ENCODE measurements at regions not wholly inside any gene's neighbourhood (a gene's known extent, or its start where the extent isn't known, plus 50 kb on each side); places are given as distances from the start of the nearest gene placed in this dataset.

DNA sequence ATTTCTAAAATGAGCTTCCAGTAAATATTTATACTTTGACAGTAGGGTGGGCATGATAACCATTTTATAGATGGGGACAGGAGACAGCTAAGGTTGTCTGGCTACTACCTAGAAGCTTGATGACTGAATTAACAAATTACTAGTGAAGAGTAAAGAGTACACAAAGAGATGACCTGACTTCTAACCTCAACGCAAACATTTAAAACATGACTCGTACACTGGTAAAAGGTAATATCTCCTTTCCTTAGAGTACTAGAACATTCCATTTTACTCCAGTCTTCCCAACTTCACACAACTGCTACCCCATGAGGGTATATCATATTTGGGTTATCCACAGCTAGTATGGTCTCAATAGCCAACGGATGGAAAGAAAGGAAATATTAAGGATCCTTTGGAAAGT is 258.9 kb downstream of the FOXO1 start:
- no peak for DNase-seq

DNA sequence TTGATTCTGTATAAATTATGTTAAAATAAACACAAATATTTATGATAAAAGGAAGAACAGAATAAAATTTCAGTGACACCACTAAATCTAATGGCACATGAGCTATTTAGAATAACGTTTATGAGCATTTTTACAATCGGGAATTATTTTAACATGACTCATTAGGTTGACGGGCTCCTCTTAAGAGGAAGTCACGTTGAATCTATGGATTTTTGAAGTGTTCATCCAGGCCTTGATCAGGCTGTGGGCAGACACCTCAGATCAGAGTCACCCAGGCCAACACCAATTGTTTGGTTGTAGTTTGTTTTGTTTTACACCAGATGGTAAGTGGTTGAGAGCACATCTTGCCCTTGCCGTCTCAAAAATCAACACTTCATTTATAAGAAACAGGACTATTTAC is 257.8 kb downstream of the FOXO1 start:
- no peak for DNase-seq

DNA sequence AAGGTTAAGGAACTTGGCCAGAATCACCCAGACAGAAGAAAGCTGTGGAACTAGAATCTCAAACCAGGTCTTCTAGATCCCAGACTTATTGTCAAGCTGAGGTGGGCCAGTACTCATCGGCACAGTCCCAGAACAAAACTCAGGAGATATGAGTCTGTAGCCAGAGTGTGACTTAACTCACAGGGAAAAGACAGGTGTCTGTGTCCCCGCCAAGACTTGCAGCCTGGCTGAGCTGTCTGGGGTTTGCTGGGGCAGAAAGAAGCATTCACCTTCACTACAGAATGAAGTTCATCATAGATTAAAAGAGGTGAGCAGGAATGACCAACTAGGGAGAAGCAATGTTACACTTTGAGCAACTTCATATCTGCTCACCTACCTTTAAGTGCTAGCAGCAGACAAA is 257.2 kb downstream of the FOXO1 start:
- DNase-seq, result no peak

DNA sequence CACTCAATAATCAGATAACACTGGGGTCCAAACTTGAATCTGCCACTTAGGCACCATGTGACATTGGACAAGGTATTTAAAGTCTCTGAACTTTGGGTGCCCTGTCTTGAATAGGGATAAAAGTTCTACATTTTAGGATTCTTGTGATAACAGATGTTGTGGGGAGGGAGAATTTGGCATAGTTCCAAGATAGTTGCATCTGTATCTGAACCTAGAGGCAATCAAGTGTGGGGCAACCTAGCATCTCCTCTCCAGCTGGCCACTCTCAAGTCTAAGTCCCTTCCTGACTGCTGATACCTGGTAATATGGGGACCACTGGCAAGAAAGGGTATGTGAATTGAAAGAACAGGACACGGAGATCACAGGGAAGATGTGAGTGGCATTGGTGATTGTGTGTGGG is 256.1 kb downstream of the FOXO1 start:
- no peak for DNase-seq

DNA sequence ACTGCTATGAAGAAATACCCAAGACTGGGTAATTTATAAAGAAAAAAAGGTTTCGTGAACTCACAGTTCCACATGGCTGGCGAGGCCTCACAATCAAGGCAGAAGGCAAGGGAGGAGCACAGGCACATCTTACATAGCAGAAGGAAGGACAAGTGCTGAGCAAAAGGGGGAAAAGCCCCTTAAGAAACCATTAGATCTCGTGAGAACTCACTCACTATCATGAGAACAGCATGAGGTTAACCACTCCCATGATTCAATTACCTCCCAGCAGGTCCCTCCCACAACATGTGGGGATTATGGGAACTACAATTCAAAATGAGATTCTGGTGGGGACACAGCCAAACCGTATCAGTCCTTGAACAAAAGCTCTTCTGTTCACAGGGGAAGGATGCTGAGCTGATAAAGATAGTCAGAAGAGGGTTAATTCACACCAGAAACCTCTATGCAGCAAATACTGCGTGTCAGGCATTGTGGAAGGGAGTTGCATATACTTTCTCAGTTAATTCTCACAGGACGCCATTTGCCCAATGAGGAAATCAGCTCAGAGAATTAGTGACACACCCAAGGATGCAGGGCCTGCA is 246.2 kb downstream of the FOXO1 start:
- DNase-seq, result no peak

DNA sequence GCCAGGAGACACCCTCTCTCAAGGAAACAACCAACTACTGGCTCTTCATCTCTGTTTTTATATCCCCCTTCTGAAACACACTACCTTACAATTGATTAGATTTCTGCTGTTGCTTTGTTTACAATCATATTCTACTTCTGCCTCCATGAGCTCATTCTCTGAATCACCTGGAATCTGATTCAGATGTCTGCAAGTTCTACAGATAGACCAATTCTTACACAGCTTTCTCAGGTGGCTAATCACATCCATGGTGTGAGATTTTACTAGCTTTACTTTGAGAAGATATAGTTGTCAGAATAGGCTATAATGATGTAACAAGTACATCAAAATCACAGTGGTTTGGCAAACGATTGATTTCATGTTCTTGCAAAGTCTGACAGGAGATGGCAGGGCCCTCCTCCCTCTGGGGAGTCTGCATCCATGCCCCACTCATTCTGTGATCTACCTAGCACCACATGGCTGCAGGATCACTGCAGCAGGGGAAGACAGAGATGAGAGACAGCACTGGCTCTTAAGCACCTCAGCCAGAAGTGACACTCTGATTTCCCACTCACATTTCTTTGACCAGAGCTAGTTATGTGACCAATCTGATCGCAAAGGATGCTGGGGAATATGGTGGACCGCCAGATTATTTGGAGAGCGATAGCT is 243.7 kb downstream of the FOXO1 start:
- DNase-seq, result no peak

DNA sequence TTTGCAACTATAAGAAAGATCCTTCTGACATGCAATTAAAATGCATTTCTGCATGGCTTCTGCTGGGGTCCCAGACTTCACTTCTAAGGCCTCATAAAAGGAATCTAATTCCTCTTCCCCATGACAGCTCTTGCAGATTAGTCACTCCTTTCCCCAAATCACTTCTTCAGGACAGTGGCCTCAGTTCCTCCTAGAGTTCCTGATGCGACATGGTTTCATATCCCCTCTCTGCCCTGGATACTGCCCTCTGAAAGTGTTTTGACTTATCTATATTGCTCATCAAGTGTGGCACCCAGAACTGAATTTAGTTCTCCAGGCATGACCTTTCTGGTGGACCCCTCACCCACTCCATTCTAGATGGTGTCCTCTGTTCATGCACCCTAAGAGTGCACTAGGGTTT is 238.1 kb downstream of the FOXO1 start:
- no peak for DNase-seq

DNA sequence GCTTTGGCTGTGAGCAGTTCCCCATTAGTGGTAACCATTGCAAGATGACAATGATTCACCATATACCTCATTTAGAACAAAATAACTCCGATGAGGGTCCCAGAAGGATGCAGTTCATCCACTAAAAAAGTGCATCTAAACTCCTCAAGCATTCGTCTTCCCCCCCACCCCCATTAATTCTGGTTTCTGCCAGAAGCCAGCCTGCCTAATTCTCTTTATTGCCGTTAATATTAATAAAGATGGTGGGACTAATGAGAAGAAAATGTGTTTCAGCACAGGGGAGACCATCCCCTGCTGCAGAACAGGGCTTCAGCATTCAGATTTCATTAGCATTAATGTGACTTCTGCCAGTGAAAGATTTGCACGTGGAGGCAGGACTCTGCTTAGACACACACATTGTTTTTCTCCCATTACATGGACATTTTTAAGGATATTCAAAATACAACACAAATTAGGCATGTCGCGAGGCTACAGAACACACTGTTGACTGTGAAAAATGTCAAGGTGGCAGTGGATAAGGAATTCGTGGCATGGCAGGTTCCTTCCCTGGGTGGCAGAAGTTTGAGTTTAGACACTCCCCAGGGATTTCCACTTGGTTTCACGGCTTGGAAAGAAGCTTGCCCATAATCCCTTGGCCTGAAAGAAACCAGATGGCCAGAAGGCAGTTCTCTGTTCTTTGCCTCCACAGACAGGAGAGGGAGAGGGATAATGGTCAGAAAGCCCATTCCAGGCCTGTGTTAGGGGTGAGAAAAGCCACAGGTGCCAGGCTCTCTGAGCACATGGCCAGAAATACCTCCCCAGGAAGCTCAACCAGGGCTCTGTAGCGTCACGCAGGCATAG is 236.5 kb downstream of the FOXO1 start:
- no peak for DNase-seq

DNA sequence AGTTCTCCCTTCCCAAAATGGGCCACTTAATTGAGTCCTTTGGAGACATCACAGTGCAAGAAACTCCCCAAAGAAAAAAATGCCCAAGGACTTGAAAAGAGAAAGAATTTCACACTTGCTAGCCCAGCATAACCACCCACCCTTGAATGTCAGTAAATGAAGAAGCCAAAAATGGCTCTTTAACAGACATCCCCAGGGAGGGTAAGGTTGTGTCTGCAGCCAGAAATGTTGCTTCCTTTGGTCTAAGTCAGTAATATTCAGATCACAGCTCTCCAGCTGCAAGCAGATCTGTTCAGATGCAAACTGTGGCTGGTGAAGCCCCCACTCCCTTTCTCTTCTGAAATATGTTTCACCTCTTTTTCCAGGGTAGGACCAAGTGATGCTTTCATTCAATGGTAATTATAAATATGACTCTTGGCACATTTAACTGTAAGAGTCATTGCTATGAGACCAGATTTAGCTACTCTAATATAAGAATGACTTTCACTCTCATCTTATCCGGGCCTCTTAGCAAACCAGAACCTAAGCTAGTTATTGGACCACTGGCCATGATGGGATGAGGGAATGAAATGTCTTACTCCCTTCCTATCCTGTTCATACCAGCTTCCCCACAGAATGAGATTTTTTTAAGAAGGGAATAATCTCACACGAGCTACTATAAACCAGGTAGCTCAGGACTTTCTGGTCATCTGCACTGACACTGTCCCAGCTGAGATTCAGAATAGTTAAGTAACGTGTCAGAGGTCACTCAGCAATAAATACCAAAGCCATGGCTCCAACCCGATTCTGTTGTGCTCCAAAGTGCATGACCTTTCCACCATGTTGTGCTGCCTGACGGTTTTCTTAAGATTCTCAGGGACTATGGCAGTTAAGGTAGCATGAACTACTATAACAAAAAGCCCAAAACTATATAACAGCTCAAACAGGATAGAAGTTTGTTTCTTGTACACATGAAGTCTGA is 234.1 kb downstream of the FOXO1 start:
- no peak for DNase-seq

DNA sequence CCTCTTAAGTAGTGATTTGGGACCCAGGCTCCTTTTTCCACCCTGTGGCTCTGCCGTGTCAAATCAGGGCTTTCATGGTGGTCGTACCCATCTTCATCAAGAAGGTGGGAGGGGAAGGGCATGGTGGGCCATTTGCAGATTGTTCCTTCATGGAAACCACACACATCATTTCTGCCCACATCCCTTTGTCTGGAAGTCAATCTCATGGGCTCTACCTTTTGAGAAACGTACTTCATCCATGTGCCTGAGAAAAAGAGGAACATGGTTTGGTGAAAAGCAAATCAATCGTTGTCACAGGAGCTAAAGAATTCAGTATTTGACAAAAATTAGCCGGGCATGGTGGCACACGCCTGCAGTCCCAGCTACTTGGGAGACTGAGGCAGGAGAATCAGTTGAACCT is 233.4 kb downstream of the FOXO1 start:
- no peak for DNase-seq

DNA sequence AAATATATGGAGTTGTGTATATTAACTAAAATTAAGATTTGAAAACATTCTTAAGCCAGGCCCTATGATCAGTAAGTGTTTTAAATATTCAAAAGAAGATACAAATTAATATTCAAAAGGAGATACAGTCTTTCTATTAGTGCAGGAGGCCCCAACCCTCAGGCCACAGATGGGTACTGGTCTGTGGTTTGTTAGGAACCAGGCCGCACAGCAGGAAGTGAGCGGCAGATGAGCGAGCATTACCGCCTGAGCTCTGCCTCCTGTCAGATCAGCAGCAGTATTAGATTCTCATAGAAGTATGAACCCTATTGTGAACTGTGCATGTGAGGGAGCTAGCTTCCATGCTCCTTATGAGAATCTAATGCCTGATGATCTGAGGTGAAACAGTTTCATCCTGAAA is 232.9 kb downstream of the FOXO1 start:
- DNase-seq, result no peak

DNA sequence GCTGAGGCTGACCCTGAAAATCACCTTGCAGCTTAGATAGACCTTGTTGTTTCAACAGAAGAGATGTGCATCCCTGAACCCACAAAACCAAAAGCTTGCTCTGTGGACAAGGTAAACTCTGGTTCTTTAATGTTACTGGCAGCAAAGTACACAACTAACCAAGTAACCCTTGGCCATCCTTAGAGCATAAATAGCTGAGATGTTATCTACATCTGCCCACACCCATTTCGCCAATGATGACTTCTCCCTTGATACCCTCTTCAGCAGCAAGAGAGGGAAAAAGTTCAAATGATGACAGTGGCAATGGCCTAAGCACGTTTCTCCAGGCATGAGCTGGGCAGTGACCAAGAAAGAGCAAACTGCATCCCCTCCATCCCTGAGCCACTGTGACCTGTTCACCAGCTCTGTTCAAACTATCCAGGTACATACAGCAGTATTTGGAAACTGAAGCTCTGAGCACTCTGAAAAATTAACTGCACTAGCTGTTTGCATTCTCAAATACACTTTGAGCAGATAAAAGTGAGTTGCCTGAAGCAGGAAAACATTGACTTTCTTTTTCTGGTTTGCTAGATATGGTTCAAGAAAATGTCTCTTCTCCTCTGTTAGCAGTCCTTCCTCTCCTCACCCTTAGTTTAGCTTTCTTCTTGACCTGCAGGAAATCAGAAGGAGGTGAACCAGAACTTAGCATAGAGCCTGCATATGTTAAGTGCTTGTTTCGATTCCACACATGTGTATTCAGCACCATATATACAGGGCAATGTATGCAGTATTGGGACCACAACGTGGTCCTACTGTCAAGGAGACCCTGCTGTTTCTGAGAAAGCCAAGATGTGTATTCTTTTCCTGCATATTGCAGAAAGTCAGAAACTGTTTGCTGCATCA is 231.7 kb downstream of the FOXO1 start:
- no peak for DNase-seq

DNA sequence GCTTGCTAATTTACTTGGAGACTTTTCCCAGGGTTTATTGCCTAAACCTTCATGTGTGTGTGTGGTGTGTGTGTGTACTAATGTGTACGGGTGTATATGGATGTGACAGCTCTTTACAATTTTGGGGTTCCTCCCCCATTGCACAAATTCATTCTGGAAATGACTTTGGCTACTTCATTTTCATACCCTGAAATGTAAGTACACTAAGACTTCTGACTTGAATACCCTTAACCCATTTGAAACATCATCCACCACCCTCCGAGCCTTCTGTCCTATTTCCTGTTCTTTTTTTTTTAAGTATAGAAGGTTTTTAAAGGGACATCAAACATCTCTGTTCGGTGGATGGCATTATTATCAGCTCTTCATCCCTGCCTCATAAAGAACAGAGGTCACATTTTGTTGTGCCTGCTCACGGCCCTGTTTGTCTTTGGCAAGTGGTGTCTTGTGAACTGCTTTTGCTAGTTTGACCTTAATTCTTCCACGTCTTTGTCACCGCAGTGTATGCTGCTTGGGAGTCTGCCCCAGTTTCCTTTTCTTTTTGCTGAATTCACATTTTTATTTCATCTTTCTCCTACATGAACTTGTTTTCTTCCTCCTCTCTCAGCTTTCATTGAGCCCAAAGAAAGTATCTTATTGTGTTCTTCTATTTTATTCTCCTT is 228.3 kb downstream of the FOXO1 start:
- no peak for DNase-seq

DNA sequence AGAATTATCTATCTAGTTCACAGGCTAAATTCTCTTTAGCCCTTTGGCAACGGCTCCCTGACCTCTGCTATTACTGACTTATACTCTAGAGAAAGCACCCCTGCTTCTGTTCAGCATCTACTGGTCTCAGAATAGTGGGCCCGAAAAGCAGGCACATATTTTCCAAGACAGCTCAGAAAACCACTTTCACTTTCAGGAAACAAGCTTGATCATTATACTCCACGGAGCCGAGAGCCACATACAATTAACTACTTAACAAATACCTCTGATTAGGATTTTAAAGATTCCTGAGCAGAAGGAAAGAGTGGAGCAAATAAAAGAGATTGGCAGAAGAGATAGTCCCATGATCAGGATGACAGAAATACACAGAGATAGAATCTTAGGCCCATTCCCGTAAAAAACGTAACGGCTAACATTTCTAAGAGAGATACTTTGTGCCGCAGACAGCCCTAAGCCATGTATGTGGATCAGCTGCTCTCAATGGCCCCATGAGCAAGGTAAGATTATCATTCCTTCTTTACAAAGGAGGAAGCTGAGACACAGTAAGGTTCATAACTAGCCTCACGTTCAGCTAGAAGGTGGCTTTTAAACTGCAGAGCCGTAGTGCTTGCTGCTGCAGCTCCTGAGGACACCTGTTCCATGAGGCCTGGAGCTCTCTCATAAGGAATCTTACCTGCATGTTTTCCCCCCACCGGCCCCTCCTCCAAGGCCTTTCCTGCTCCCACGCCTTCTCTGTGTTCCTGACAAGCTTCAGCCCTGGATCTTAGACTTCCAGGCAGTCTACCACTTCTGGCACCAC is 227.2 kb downstream of the FOXO1 start:
- DNase-seq, result no peak

DNA sequence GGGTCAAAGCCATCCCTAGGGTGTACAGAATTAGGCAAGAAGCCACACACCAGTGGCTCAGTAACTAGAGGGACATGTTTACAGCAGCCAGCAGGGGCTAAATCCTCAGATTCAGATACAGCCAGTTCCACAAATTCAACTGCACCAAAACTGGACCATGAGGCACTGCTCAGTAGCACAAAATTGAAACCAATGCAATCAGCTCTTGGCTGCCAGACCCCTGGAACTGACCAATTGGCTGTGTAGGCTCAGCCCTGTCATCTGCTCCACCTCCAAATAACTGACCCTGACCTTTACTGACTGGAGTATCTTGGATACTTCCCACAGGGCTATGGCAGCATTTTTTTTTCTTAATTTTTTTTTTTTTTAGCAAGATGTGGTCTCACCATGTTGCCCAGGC is 226.5 kb downstream of the FOXO1 start:
- DNase-seq, result no peak

DNA sequence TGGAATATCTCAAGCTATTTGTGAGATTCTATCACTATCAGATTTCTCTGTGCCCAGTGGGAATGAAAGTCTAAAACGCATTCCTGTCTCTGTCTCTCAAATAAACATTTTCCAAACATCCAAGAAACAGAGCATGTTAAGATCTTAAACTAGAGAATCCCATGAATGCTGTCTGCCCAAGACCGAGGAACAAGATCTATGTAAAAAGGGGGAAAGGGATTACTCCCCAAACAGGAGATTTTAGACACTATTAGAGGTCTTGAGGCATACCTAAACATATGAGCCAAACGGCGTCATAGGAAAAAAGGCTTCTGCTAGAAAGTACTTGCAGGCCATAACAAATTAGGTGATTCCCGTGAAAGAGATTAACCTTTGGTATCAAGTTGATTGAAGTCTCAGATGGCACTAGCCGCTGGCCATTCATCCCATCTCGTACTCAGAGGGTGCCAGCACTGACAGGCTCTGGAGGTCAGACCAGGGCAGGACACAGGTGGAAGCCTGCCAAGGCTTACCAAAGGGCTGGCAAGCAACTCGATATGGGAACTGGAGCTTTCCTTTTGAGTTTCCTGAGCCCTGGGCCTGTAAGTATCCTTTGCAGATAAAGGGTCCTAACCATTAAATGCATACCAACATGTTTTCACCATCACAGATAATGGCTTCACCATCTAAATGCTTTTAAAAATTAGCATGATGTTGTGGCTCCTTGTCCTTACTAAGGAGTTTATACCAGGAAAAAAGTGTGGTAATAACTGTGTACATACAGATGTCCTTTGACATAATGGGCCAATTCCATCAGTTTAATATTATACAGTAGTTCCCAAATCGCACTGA is 225.2 kb downstream of the FOXO1 start:
- peak in 1 of 2 experiments; percentile 12 for DNase-seq

DNA sequence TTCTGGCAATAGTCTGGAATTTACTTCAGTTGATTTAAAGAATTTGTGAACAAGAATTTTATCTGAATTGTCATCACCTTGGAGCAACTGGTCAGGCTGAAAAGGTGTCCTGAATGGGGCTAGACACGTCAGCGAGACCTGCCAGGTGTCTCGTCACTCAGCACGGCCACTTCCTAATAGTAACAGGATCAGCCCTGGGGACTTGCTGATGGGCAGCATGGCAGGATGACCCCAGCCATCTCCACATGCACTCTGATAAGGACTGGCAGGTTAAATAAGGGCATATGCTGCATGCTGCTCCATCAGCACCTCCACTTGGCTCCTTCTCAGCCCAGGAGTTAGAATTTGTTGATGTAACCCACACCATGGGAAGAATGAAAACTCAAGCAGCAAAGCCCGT is 224.2 kb downstream of the FOXO1 start:
- no peak for DNase-seq

DNA sequence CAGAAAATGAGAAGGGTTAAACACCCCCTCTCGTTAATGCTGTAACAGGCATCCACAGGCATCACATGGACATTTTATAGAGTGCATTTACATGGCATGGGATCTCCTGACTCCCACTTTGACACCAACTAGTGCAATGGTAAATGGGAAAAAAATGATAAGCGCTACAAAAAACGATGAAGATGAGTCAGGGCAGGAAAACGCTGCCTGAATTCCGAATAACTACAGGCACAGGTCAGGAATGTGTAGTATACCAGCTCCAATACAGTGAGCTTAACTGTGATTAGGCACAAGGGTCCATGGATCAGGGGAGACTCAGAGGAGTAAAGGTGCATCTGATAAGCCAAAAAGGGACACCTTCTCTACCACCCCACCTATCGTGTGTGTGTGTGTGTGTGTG is 223.6 kb downstream of the FOXO1 start:
- no peak for DNase-seq

DNA sequence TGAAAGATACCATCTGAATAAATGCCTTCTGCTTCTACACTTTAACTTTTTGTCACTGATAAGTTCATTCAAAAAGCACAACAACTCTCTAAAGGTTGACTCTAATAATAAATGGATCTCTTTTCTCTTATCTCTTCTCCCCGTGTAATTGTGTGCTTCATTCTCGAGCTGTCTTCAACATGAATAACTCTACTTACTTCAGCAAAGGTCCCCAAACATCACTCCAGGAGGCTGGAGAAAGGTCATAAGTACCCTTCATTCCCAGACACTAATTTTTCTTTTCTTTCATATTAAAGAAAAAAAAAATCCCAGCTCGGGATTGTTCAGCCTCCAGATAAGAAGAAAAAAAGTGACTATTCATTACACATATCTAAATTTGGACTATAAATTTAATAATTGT is 222.2 kb downstream of the FOXO1 start:
- no peak for DNase-seq

DNA sequence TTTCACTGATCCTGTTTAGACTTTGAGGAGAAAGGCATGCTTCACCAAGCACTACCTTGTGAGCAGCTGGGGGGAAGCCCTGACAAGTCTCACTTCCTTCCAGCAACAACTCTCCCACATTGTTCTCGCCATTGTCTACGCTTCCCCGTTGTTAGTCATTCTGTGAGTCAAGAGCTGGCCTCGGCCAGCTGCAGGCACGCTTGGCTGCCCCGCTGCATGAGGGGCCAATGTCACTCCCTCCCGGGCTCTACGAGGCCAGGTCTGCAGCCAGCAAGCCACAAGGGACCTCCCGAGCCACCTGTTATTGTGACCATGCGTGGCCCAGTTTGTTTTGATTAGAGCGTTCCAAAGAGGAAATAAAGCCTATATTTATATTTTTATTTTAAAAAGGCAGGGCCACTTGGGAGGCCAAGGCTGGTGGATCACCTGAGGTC is 220.9 kb downstream of the FOXO1 start:
- peak; percentile 75 to 76 for DNase-seq
